ENCODE measurements at regions not wholly inside any gene's neighbourhood (a gene's known extent, or its start where the extent isn't known, plus 50 kb on each side); places are given as distances from the start of the nearest gene placed in this dataset.

DNA sequence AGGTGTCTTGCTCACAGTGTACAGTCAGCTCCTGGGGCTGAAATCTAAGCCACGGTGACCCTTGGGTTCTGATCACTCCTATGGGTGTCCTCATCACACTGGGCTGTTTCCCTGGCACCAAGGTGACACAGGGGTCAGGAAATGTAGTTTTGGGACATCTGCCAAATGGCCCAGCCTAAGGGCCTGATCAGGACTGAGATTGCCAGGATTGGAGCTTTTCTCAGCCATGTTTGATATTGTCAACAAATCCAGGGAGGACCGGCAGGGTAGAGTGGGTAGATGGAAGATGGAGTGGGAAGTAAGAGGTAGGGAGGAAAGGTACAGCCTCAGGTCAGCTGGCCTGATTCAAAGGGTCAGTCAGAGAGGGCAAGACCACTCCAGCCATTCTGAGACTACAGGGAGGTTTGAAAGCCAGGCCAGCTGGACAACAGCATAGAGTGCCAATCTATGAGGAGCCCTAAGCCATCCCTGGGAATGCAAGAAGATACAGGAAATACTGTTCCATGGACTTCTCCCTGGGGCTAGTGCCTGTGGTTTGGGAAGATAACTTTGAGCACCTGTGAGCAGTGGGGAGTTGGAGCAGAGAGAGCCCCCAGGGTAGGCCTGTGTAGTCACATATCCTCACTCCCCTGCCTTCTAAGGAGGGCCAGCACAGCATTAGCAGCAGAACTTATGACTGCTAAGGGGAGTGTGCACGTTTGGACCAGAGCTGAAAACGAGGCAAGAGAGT is 377.3 kb upstream of the ZMIZ1 start:
- no peaks in the 10 kb centered on the region for H3K36me3 ChIP-seq
- peaks cover 0 to 3% (median 0%) of the 10 kb centered on the region in 7 donors for H3K27me3 ChIP-seq
- H3K4me3 ChIP-seq, result no peak overlapping the region
- no peaks in the 10 kb centered on the region for H3K9me3 ChIP-seq
- DNase-seq, result no peak
- H3K27ac ChIP-seq, result no peak overlapping the region
- TF ChIP-seq, protein P1, sequence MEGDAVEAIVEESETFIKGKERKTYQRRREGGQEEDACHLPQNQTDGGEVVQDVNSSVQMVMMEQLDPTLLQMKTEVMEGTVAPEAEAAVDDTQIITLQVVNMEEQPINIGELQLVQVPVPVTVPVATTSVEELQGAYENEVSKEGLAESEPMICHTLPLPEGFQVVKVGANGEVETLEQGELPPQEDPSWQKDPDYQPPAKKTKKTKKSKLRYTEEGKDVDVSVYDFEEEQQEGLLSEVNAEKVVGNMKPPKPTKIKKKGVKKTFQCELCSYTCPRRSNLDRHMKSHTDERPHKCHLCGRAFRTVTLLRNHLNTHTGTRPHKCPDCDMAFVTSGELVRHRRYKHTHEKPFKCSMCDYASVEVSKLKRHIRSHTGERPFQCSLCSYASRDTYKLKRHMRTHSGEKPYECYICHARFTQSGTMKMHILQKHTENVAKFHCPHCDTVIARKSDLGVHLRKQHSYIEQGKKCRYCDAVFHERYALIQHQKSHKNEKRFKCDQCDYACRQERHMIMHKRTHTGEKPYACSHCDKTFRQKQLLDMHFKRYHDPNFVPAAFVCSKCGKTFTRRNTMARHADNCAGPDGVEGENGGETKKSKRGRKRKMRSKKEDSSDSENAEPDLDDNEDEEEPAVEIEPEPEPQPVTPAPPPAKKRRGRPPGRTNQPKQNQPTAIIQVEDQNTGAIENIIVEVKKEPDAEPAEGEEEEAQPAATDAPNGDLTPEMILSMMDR (IDR thresholded peaks at IDR 0.05), result no peak
- intact Hi-C loops (cut with DNase I), result no loop called here
- peaks cover 0 to 5% (median 0%) of the 10 kb centered on the region in 9 donors for H3K4me1 ChIP-seq
- 87 to 91% methylated on average over 4 of the region's 4 CpGs for WGBS, 2 donors
- ATAC-seq, result no peak

DNA sequence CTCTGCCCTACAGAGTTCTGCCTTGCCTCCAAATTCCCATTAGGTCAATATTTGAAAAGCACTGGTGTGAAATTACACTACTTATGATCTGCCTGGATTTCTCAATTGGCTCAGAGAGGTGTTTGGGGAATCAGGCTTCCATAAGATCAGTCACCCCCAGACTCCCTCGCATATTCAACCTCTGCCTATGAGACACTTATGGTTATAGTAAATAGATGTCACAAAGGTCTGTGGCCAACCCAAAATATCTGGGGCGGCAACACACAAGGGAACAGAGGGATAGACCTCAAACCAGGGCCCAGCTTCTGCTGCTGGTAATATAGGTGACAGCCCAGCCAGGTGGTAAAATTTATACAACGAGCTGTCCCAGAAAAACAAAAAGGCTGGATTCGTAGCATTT is 376.7 kb upstream of the ZMIZ1 start:
- DNase-seq, result no peak
- peaks cover 0 to 5% (median 0%) of the 10 kb centered on the region in 9 donors for H3K4me1 ChIP-seq

DNA sequence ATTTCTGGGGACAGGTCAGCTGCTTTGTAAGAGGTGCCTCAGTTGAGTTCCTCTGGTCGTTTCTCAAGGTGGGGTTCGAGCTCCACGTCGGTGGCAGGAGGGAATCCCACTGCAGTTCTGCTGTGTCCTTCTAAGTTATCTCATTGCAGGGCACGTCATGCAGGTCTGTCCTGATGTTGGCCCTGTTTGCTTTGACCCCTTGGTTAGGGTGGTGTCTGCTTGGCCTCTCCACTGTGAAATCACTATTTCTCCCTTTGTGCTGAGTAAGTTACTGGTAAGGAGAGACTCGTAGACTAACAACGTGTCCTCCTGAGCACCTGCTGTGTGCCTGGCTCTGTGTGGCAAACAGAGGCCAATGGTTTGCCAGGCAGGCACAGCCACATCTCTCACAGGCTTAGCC is 372.9 kb upstream of the ZMIZ1 start:
- intact Hi-C loops (cut with DNase I), result no loop called here
- DNase-seq (no peak), ATAC-seq (no peak)
- no peaks in the 10 kb centered on the region for H3K9me3 ChIP-seq
- H3K27ac ChIP-seq, result no peak overlapping the region
- TF ChIP-seq, protein P1 (IDR thresholded peaks at IDR 0.05), result no peak
- H3K4me3 ChIP-seq, result no peak overlapping the region
- H3K4me1 ChIP-seq, result peaks cover 0 to 12% (median 5%) of the 10 kb centered on the region in 9 donors
- peaks cover 0 to 3% (median 0%) of the 10 kb centered on the region in 7 donors for H3K27me3 ChIP-seq
- H3K36me3 ChIP-seq, result no peaks in the 10 kb centered on the region
- WGBS, 2 donors, result 85 to 87% methylated on average over 7 of the region's 7 CpGs

More for the DNA sequence above, 376.7 kb upstream of the ZMIZ1 start:
- ATAC-seq, result no peak
- intact Hi-C loops (cut with DNase I), result no loop called here
- no peaks in the 10 kb centered on the region for H3K36me3 ChIP-seq
- H3K9me3 ChIP-seq, result no peaks in the 10 kb centered on the region
- peaks cover 0 to 3% (median 0%) of the 10 kb centered on the region in 7 donors for H3K27me3 ChIP-seq
- no peak overlapping the region for H3K27ac ChIP-seq
- TF ChIP-seq, protein P1 (IDR thresholded peaks at IDR 0.05), result no peak
- no peak overlapping the region for H3K4me3 ChIP-seq
- 96 to 97% methylated on average over 4 of the region's 4 CpGs for WGBS, 2 donors

DNA sequence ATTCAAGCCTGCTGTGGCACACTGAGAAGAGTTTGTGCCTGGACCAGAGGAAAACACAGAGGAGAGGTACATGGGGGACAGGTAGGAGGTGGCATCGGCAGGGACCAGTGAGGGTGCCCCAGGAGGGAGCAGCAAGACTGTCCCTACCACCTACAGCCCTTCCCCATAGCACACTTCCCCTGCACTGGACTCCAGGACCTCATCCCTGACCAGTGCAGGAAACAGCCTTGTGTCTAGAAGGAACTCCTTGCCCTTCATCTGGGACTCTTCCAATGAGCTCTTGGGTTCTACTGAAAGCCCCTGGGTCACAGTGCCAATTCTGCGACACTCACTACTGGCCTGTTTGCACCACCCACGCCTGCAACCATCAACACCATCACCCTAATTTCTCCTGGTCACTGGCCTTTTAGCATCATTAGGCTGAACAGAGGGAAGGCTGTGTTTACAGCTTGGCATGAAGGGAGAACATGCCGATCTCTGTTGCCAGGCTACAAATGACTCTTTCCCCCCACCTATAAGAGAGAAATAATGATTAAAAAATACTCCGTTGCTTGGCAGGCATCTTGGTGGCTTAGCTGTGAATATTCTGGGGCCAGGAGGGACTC is 371.9 kb upstream of the ZMIZ1 start:
- Histone ChIP-seq H3K4me3 (no peak overlapping the region), H3K27me3 (peaks cover 0 to 3% (median 0%) of the 10 kb centered on the region in 7 donors), H3K27ac (no peak overlapping the region), H3K9me3 (no peaks in the 10 kb centered on the region), H3K4me1 (peaks cover 0 to 19% (median 8%) of the 10 kb centered on the region in 9 donors), H3K36me3 (no peaks in the 10 kb centered on the region)
- intact Hi-C loops (cut with DNase I), result no loop called here
- WGBS, 2 donors, result 81 to 85% methylated on average over 5 of the region's 5 CpGs
- TF ChIP-seq, protein P1 (IDR thresholded peaks at IDR 0.05), result no peak
- peak in 1 of 8 donors; percentile 33 for ATAC-seq
- DNase-seq, result no peak
